MG63 (cell line): ENCODE measurements at regions not wholly inside any gene's neighbourhood (a gene's known extent, or its start where the extent isn't known, plus 50 kb on each side); places are given as distances from the start of the nearest gene placed in this dataset.
A peak's percentile ranks its signal among the peaks of the same experiment; 100 is the strongest.

ENCODE experiments used
- DNase-seq: peaks from one replicate; pipeline ENCODE4 v3.0.0-alpha.2; 2020
- H3K27me3 ChIP-seq: fragments of 250-450 bp; sonication (Bioruptor Pico); 2 replicates; pipeline ENCODE4 v1.5.1; 2020; ENCODE audit warnings: mild to moderate bottlenecking, moderate library complexity
- H3K36me3 ChIP-seq: fragments of 250-450 bp; sonication (Bioruptor Pico); 2 replicates; pipeline ENCODE4 v1.5.1; 2020; ENCODE audit warnings: mild to moderate bottlenecking, moderate library complexity
- H3K4me3 ChIP-seq: fragments of 250-450 bp; sonication (Bioruptor Pico); 2 replicates; pipeline ENCODE4 v1.5.1; 2020; ENCODE audit warnings: mild to moderate bottlenecking, moderate library complexity
- H3K9me3 ChIP-seq: fragments of 250-450 bp; sonication (Bioruptor Pico); 2 replicates; pipeline ENCODE4 v1.5.1; 2020; ENCODE audit warnings: mild to moderate bottlenecking, moderate library complexity

DNA sequence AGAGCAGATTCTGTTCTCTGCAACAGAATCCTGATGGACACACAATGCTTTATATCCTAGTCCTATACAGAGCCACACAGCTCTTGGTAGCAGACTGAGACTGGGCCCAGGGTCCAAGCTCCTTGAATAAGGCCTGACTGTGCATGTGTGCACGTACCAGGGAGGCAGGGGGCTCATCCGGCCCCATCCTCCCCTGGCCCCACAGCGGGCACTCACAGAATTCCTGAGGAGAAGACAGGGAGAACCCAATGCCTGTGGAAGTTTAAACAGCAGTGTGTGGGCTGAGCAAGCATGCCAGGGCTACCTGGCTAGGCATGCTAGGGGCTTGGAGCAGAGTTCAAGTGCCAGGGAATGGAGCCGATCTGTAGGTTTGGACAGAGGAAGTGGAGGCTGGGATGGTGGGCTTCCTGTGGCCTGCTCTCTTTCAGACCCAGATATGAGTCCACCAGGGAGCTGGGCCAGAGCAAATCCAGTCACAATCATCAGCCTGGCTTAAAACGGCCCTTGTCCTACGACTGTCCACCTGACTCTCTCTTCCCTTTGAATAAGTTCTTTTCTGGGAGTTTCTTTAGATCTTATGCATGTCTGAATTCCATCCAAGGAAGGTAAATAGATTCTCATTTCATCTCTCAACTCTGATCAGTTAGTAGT is 74.0 kb downstream of the MRPL14 start:
- no peaks in the 10 kb centered on the region for H3K36me3 ChIP-seq
- H3K4me3 ChIP-seq = no peak overlapping the region
- no peaks in the 10 kb centered on the region for H3K27me3 ChIP-seq
- DNase-seq = no peak
- no peaks in the 10 kb centered on the region for H3K9me3 ChIP-seq

DNA sequence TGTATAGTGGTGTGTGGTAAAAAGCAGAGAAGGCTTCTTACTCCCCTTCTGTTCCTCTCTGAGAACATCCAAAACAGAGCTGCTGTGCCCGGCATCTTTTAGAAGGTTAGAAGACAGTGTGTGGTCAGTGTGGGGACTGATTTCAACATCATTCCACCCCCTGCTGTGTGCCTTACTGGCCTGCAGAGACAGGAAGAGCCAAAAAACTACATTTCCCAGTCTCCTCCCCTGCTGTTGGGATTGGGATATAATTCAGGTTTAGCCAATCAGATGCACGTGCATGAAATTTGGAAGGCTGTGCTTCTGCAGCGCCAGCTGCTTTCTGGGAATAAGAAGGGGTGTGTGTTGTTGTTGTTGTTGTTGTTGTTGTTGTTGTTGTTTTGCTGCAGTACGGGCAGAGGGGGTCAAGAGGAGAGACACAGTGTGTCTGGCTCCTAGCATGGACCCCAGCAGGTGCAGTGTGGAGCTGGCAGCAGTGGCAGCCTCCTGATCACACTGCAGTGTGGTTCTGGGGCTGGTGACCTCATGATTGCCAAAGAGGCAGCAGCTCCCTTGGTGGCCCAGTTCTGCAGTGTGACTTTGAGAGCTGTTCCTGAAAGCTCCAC is 74.7 kb downstream of the MRPL14 start:
- peak; percentile 91 for DNase-seq
- no peaks in the 10 kb centered on the region for H3K9me3 ChIP-seq
- no peak overlapping the region for H3K4me3 ChIP-seq
- no peaks in the 10 kb centered on the region for H3K36me3 ChIP-seq
- H3K27me3 ChIP-seq = no peaks in the 10 kb centered on the region

DNA sequence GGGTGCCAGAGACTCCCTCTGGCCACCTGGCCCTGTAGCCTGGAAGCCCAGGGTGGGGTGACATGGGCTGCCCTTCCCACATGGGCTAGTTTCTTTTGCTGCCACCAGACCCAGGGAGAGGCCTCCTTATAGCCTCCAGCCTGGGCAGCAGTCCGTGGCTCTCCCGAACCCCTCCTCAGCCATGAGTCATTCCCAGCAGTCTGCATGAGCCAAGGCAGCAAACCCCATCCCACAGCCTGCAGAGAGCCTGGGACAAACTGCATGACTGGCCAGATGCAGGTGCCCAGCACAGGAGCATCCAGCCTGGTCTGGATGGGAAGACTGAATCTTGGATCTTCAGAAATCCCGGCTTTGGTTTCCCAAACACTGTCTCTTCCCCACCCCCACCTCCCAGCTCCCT is 75.7 kb downstream of the MRPL14 start:
- peak; percentile 99 for DNase-seq
- no peak overlapping the region for H3K4me3 ChIP-seq
- H3K27me3 ChIP-seq = no peaks in the 10 kb centered on the region
- no peaks in the 10 kb centered on the region for H3K36me3 ChIP-seq
- H3K9me3 ChIP-seq = no peaks in the 10 kb centered on the region

DNA sequence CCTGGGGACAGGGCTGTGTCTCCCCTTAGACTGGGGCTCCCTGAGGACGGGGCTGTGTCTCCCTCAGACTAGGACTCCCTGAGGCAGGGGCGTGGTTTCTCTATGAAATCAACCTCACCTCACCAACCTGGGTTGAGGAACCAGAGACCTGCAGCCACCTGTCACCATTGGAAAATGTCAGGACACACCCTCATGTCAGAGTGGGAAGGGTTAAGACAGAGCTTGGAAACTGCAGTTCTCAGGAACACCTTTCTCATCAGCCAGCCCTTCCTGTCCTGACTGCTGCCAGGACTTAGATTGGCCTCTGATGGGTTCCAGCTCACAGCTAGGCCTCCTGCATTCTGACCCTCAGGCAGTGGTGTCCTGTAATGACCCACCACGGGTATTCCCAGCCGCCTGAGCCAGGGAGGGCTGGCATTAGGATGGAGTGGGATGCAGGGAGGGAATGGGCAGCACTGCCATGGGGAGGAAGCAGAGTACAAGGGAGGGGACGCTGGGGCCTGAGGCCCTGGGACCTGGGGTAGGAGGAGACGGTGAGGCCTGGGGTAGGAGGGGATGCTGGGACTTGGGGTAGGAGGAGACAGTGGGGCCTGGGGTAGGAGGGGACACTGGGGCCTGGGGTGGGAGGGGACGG is 76.3 kb downstream of the MRPL14 start:
- no peaks in the 10 kb centered on the region for H3K36me3 ChIP-seq
- H3K9me3 ChIP-seq = no peaks in the 10 kb centered on the region
- peak; percentile 85 for DNase-seq
- no peaks in the 10 kb centered on the region for H3K27me3 ChIP-seq
- H3K4me3 ChIP-seq = no peak overlapping the region

DNA sequence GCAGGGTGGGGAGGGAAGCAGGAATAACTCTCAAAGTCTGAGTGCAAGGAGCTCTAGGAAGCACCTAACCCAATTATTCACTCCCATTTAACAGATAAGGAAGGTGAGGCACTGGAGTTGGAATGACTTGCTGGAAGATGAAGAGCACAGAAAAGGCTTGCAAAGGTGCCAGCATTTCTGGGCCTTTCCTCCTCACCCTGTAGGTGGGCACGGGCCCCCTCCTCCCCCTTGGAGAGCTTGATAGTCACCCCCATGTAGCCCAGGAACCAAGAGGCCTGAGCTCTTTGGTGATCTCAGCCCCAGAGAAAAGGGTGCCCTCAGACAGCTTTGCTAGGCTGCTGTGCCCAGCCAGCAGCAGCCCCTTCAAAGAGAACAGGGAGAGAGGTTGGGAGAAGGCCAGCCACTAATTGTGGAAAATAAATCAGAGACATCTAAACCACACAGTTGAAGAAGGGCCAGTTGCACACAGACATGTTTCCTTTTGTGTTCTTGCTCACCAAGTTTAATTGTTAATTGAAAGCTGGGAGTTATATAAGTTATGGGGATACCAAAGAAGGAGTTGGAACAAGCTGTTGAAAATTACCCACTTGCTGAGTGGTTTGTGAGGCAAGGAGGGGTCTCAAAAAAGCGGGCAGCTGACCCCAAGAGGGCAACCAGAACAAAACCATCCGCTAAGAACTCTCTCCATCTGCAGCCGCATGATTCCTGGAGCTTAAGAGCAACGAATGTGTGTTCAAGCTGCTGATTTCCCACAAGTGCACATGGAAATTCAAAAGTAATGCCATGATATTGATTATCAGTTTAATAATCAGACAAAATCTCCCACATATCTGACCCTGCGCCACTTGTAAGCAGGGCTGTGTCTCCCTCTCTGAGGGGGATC is 77.0 kb downstream of the MRPL14 start:
- no peak for DNase-seq
- H3K4me3 ChIP-seq = no peak overlapping the region
- no peaks in the 10 kb centered on the region for H3K36me3 ChIP-seq
- H3K27me3 ChIP-seq = no peaks in the 10 kb centered on the region
- H3K9me3 ChIP-seq = no peaks in the 10 kb centered on the region

DNA sequence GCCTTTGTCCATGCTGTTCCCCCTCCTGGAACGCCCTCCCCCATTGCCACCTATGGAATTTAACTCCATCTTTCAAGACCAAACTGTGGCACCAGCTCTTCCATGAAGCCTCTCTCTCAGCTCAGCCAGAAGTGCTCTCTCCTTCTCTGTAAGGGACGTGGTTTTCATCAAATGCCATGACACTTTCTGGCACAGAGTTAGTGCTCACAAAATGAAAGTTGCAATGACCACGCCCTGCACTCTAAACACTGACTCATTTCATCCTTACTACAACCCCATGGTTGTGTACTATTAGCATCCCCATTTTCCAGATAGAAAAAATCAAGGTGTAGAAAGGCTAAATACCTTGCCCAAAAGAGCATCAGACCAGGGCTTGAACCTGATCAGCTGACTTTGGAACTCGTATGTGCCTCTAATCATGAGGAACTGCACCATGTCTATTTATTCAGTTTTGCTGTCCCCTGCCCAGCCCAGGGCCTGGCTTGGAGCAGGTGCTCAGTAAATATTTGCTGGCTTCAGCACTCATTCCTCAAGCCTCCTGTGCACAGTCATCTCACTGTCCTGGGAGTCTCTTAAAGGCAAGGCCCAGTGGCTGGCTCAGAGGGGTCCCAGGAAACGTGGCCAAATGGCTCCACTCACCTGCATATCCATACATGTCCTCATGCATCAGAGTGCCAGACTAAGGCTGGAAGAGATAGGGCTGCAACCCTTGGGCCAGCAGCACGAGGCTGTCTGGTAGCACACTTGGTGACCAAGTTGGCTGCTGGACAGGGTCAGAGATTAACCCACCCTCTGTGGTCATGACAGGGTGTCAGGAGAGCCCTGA is 77.9 kb downstream of the MRPL14 start:
- Histone ChIP-seq H3K4me3 (no peak overlapping the region), H3K36me3 (no peaks in the 10 kb centered on the region), H3K9me3 (no peaks in the 10 kb centered on the region), H3K27me3 (no peaks in the 10 kb centered on the region)
- peak; percentile 84 for DNase-seq

DNA sequence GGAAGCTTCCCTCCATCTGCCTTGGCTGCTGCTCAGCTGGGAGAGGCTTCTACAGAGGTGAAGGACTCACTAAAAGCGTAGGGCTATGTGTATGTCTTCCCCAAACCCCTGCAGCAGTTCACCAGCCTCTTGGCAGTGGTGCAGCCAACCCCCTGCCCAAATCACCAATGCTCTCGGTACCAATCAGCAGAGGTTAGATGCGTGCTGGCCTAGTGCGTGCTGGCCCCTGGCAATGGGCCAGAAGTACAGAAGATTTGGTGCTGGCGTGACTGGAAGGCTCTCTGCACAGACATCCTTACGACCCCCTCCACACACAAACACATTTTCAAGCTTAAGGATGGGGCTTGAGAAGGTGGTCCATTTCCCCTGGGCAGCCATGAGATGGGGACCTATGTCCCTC is 79.0 kb downstream of the MRPL14 start:
- H3K9me3 ChIP-seq = no peaks in the 10 kb centered on the region
- DNase-seq = no peak
- no peaks in the 10 kb centered on the region for H3K36me3 ChIP-seq
- no peak overlapping the region for H3K4me3 ChIP-seq
- no peaks in the 10 kb centered on the region for H3K27me3 ChIP-seq

DNA sequence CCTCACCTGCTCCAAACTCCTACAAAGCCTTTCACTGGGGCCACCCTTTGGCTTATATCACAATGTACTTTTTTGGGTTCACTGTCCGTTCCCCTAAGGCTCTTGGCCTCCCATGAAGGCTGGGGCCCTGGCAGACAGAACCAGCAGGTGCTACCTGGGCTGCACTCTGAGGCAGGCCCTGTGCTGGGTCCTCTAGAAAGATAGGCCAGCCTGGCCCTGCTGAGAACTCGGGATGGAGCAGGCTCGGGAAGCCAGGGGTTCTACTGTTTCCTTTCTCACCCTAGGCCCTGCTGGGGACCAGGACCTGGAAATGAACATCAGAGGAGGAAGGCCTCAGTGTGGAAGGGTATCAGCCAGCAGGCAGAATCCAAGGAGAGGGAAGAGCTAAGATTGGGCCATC is 79.5 kb downstream of the MRPL14 start:
- no peak for DNase-seq
- no peaks in the 10 kb centered on the region for H3K36me3 ChIP-seq

DNA sequence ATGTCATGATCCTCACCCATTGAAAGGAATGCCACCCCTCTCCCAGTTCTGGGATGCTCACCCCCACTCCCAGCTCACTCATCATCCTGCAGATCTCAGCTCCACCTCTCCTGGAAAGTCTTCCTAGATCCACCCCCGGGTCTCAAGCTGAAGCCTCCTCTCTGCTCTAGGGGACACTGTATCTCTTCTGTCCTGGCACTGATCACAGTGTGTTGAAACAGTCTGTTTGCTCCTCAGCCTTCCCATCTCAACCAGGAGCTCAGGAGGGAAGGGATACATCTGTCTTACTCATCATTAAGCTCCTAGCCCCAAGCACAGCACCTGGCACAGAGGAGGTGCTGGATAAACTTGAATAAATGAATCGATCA is 80.1 kb downstream of the MRPL14 start:
- Histone ChIP-seq H3K27me3 (no peaks in the 10 kb centered on the region), H3K4me3 (no peak overlapping the region), H3K9me3 (no peaks in the 10 kb centered on the region), H3K36me3 (no peaks in the 10 kb centered on the region)
- peak; percentile 67 for DNase-seq

More for the DNA sequence above, 79.5 kb downstream of the MRPL14 start:
- Histone ChIP-seq H3K27me3 (no peaks in the 10 kb centered on the region), H3K9me3 (no peaks in the 10 kb centered on the region), H3K4me3 (no peak overlapping the region)

DNA sequence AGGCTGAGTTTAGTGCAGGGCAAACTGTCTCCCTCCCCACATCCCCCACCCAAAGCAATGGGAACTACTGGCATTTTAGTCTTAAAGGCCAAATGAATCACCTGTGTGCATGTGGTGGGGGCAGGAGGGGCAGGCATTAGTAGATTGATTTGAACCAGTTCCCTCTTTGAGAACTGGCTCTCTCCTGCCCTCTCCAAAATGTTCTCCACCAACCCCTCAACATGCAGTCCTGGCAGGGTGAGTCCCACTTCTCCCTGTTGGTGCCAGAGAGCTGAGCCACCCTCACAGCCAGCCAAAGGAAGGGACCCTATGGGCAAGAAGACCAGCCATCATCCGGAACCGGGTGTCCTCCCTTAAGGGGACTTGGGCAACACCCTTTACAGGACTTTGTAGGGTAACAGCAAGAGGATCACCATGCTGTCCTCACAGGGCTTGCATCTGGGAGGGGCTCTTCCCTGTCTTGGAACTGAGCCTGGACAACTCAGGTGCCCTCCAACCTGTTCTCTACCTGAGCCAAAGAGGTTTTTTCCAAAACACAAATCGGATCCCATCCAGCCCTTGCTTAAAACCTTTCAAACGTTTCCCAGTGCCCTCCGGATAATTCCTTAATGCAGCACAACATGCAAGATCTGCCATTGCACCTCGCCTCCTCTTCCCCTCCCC is 80.6 kb downstream of the MRPL14 start:
- H3K27me3 ChIP-seq = no peaks in the 10 kb centered on the region
- H3K36me3 ChIP-seq = no peaks in the 10 kb centered on the region
- no peak for DNase-seq
- H3K4me3 ChIP-seq = no peak overlapping the region
- H3K9me3 ChIP-seq = no peaks in the 10 kb centered on the region

DNA sequence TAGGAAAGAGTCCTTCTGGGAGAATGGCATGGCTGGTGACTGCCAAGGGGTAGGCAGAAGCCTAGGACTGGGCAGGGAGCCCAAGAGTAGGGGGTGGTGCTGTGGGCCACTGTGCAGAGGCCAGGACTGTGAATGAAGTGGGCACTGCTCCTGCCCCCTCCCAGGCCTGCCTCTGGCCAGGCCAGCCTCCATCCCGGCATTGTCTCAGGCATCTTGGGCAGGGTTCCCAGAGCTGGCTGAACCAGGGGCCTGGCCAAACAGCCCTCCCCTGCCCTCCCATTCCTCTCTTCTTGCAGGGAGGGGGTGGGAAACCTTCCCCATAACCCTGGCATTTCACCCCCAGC is 81.6 kb downstream of the MRPL14 start:
- H3K27me3 ChIP-seq = no peaks in the 10 kb centered on the region
- DNase-seq = peak; percentile 100
- no peak overlapping the region for H3K4me3 ChIP-seq
- no peaks in the 10 kb centered on the region for H3K9me3 ChIP-seq
- no peaks in the 10 kb centered on the region for H3K36me3 ChIP-seq

DNA sequence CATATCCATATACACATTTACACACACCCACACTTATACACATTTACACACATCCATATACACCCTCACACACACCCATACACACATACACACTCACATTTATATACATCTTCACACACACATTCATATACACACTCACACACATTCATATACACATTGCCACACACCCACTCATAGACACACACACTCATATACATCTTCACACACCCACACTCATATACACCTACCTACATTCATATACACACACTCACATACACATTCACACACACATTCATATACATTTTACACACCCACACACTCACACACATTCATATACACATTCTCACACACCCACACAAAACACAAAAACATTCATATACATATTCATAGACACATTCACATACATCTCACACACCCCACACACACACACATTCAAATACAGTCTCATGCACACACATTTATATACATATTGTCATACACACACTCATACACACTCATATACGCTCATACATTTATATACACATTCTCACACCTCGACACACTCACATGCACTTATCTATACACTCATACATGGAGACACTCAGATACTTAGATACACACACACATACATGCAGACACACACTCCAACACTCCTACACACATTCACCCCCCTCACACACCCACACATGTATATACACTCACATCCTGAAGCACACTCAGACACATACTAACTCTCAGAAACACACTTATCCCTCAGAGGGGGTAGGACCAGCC is 82.1 kb downstream of the MRPL14 start:
- no peak for DNase-seq
- H3K4me3 ChIP-seq = no peak overlapping the region
- no peaks in the 10 kb centered on the region for H3K36me3 ChIP-seq
- no peaks in the 10 kb centered on the region for H3K9me3 ChIP-seq
- no peaks in the 10 kb centered on the region for H3K27me3 ChIP-seq

DNA sequence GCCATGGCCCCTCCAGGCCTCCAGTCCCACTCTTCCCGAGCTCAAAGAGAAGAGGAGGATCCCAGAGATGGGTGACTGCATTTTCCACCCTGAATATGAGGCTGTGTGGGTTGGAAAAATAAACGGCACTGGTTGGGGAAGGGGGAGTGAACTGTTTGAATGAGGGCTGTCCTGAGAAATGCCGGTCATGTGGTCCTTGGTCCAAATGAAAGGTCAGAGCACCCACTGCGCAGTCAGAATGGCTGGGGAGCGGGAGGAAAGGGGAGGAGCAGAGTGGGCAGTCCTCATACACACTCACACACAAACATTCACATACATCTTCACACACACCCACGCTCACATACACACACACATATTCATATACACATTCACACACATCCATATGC is 83.1 kb downstream of the MRPL14 start:
- no peaks in the 10 kb centered on the region for H3K36me3 ChIP-seq
- H3K27me3 ChIP-seq = no peaks in the 10 kb centered on the region
- H3K4me3 ChIP-seq = no peak overlapping the region
- H3K9me3 ChIP-seq = no peaks in the 10 kb centered on the region
- peak; percentile 62 for DNase-seq

DNA sequence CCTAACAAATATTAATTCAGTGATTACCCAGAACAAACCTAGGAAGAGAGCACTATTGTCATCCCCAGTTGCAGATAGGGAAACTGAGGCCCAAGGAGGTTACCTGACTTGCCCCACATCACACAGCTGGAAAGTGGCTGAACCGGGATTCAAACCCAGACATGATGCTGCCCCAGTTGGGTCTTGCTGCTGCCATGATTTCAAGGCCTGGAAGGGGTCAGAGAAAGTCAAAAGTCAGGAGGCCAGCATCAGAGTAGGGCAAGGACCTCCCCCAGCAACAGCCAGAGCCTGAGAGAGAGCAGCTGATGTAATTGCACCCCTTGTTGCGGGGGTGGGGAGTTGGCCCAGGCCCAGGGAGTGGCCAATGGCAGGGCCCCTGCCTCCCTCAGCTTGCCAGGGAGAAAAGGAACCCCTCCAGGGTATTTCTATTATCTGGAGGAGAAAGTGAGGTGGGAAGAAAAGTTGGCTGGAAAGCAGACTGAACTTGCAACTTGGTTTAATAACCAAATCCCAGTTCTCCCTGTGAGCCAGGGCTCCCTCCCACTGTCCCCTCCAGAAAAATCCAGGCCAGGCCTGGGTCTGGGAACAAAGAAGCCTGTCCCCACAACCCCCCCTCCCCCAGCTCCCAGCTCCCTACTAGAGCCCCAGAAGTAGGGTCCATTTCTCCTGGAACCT is 83.6 kb downstream of the MRPL14 start:
- Histone ChIP-seq H3K36me3 (no peaks in the 10 kb centered on the region), H3K9me3 (no peaks in the 10 kb centered on the region), H3K27me3 (no peaks in the 10 kb centered on the region), H3K4me3 (no peak overlapping the region)
- peak; percentile 99 for DNase-seq

DNA sequence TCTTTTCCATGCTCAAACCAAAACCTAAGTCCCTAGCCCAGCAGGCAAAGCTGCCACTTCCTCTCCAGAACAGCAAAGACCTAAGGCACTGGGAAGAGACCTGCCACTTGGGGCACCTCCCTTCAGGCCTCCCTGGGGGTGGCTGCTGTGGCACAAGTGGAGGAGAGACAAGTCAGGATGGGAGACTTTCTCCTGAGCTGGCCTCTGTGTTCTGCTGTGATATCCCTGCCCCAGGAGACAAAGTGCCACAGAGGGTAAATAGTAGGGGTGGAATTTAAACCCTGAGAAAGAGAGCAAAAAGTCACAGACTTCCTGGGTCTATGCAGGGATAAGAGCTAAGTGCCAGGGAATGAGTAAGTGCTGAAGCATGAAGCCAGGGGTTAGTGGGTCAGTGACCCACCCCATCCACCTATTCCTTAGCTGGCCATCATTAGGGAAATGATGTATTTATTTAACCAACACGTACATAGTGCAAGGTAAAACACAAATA is 84.2 kb downstream of the MRPL14 start:
- DNase-seq = peak; percentile 95

More for the DNA sequence above, 84.2 kb downstream of the MRPL14 start:
- Histone ChIP-seq H3K27me3 (no peaks in the 10 kb centered on the region), H3K9me3 (no peaks in the 10 kb centered on the region), H3K36me3 (no peaks in the 10 kb centered on the region), H3K4me3 (no peak overlapping the region)
